Vagina (tissue), 2 donors: ENCODE measurements at regions not wholly inside any gene's neighbourhood (a gene's known extent, or its start where the extent isn't known, plus 50 kb on each side); places are given as distances from the start of the nearest gene placed in this dataset.

Source experiments
- POLR2A ChIP-seq, 2 donors: fragments of 450-650 bp; IDR thresholded peaks; one replicate each; pipeline ENCODE4 v1.6.1; 2017; ENCODE audit warnings: antibody characterized with exemption in 2 of 2, mild to moderate bottlenecking in 2 of 2, moderate library complexity in 2 of 2
- POLR2AphosphoS5 ChIP-seq, 2 donors: sonication (generic); formaldehyde crosslinking; IDR thresholded peaks; one replicate each; pipeline ENCODE4 v1.9.0; 2017; ENCODE audit warnings: antibody characterized with exemption in 2 of 2, mild to moderate bottlenecking in 2 of 2, low read depth in 1 of 2; ENCODE audit not compliant: insufficient read depth in 1 of 2
- TF ChIP-seq, protein P1 (sequence below), 3 experiments: fragments of 450-650 bp in 2 of 3; fragments of 200-600 bp in 1 of 3; sonication (generic) in 1 of 3; IDR thresholded peaks; one replicate each; pipeline ENCODE4 v1.5.1; 2017 to 2019; ENCODE audit warnings: antibody characterized with exemption in 3 of 3, mild to moderate bottlenecking in 2 of 3, moderate library complexity in 2 of 3

DNA sequence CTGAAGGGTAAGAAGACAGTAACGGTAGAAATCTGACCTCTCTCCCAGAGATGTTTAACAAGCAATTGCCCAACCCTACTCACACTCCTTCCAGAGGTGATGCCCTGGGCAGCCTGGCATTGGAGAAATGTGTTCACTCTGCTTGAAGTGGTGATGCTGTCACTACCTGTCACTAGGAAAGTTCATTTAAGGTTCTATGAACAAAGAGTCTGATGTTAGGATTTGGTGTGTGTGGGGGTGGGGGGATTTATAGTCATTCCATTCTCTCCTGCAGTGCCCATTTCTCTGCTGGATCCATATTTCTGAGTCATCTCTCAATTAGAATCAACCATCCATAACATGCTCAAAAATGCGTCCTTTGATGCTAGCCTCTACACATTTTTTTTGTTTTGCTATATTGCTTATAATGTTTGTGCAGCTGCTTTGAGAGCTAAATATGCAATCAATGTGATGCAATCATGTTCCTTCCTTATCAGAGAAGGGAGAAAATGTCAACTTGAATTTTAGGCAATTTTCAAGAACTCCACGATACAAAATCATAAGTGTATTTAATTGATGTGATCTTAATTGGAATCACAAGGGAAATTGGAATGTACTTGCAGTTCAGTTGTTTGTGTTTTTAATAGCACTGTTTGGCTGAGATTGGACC is 173.9 kb downstream of the DUSP10 start:
- TF ChIP-seq, protein P1, sequence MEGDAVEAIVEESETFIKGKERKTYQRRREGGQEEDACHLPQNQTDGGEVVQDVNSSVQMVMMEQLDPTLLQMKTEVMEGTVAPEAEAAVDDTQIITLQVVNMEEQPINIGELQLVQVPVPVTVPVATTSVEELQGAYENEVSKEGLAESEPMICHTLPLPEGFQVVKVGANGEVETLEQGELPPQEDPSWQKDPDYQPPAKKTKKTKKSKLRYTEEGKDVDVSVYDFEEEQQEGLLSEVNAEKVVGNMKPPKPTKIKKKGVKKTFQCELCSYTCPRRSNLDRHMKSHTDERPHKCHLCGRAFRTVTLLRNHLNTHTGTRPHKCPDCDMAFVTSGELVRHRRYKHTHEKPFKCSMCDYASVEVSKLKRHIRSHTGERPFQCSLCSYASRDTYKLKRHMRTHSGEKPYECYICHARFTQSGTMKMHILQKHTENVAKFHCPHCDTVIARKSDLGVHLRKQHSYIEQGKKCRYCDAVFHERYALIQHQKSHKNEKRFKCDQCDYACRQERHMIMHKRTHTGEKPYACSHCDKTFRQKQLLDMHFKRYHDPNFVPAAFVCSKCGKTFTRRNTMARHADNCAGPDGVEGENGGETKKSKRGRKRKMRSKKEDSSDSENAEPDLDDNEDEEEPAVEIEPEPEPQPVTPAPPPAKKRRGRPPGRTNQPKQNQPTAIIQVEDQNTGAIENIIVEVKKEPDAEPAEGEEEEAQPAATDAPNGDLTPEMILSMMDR (IDR thresholded peaks at IDR 0.05), result no peak
- TF ChIP-seq POLR2A (IDR thresholded peaks at IDR 0.05) (no peak), POLR2AphosphoS5 (IDR thresholded peaks at IDR 0.05; ENCODE audit: insufficient read depth in 1 of 2, low read depth in 1 of 2) (no peak)
